ENCODE measurements at regions not wholly inside any gene's neighbourhood (a gene's known extent, or its start where the extent isn't known, plus 50 kb on each side); places are given as distances from the start of the nearest gene placed in this dataset.

GRCh38 chr5:106019261-106019660 is 1651.5 kb downstream of the EFNA5 start:
- Histone ChIP-seq H3K27me3 (replicated peaks in 1 of 4; ENCODE audit: control extremely low read depth in 1 of 4, control insufficient read depth in 3 of 4, insufficient read depth in 4 of 4, low read length in 3 of 4) (no peaks in the 10 kb centered on the region), H3K4me3 (ENCODE audit: control extremely low read depth in 1 of 5, extremely low read depth in 1 of 5, insufficient read depth in 1 of 5, low read depth in 2 of 5, low read length in 4 of 5) (no peak overlapping the region), H3K27ac (ENCODE audit: low read length in 2 of 2) (no peak overlapping the region), H3K79me2 (ENCODE audit: control insufficient read depth, insufficient read depth, low read length) (no peaks in the 10 kb centered on the region), H3K9ac (ENCODE audit: low read length) (no peak overlapping the region), H3K36me3 (replicated peaks in 1 of 2; ENCODE audit: control extremely low read depth in 1 of 2, control insufficient read depth in 1 of 2, extremely low read depth in 1 of 2, insufficient read depth in 2 of 2, low read length in 1 of 2) (no peaks in the 10 kb centered on the region), H3K4me1 (ENCODE audit: control insufficient read depth in 2 of 2, insufficient read depth in 2 of 2, low read length in 2 of 2) (no peaks in the 10 kb centered on the region), H3K9me3 (ENCODE audit: control extremely low read depth in 1 of 3, control insufficient read depth in 2 of 3, insufficient read depth in 1 of 3, low read length in 2 of 3) (no peaks in the 10 kb centered on the region), H2AFZ (ENCODE audit: insufficient read depth, low read depth, low read length, poor library complexity, severe bottlenecking) (no peak overlapping the region), H4K20me1 (ENCODE audit: control insufficient read depth, insufficient read depth, low read length, poor library complexity, severe bottlenecking) (no peaks in the 10 kb centered on the region), H3K4me2 (replicated peaks; ENCODE audit: low read depth, low read length, poor library complexity, severe bottlenecking) (no peak overlapping the region)
- Mint-ChIP-seq H3K27me3 (no peaks in the 10 kb centered on the region), H3K9me3 (ENCODE audit: insufficient read depth) (no peaks in the 10 kb centered on the region), H3K4me3 (no peak overlapping the region), H3K27ac (no peak overlapping the region), H3K4me1 (no peaks in the 10 kb centered on the region)
- TF ChIP-seq, protein P1, sequence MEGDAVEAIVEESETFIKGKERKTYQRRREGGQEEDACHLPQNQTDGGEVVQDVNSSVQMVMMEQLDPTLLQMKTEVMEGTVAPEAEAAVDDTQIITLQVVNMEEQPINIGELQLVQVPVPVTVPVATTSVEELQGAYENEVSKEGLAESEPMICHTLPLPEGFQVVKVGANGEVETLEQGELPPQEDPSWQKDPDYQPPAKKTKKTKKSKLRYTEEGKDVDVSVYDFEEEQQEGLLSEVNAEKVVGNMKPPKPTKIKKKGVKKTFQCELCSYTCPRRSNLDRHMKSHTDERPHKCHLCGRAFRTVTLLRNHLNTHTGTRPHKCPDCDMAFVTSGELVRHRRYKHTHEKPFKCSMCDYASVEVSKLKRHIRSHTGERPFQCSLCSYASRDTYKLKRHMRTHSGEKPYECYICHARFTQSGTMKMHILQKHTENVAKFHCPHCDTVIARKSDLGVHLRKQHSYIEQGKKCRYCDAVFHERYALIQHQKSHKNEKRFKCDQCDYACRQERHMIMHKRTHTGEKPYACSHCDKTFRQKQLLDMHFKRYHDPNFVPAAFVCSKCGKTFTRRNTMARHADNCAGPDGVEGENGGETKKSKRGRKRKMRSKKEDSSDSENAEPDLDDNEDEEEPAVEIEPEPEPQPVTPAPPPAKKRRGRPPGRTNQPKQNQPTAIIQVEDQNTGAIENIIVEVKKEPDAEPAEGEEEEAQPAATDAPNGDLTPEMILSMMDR (IDR thresholded peaks at IDR 0.05) = no peak
- TF ChIP-seq EZH2 (IDR thresholded peaks at IDR 0.05; ENCODE audit: borderline replicate concordance, insufficient read depth, low read depth, low read length, poor library complexity, severe bottlenecking) = no peak
- ChIA-PET CTCF (no interaction called here), POLR2A (no interaction called here)
- ATAC-seq (ENCODE audit: low read depth) (no peak), DNase-seq (no peak)
- intact Hi-C loops (cut with micrococcal nuclease) = no loop called here

DNA sequence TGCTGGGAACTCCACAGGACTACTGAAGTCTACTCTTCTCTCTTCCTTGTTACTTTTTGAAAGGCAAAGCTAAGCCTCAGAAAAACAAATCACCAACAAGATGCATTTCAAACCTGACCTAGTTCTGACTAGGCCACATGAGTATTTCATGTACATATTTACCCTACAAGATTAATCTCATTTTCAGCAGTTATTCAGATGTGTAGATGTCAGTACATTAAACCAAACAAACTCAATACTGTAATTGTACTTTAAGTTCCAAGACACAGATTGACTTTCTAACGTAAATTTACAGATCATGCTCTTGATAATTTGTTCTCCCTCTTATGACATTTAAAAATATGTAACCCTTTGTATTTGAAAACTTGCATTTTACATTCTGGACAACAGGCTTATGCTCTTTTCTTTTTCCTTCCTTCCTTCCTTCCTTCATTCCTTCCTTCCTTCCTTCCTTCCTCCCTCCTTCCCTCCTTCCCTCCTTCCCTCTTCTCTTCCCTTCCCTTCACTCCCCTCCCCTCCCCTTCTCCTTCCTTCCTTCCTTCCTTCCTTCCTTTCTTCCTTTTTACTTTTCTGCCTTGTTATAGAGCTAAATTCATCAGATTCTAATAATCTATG is 1653.4 kb downstream of the EFNA5 start:
- Histone ChIP-seq H2AFZ (ENCODE audit: insufficient read depth, low read depth, low read length, poor library complexity, severe bottlenecking) (no peak overlapping the region), H3K4me1 (ENCODE audit: control insufficient read depth in 2 of 2, insufficient read depth in 2 of 2, low read length in 2 of 2) (no peaks in the 10 kb centered on the region), H3K27ac (ENCODE audit: low read length in 2 of 2) (no peak overlapping the region), H4K20me1 (ENCODE audit: control insufficient read depth, insufficient read depth, low read length, poor library complexity, severe bottlenecking) (no peaks in the 10 kb centered on the region), H3K27me3 (replicated peaks in 1 of 4; ENCODE audit: control extremely low read depth in 1 of 4, control insufficient read depth in 3 of 4, insufficient read depth in 4 of 4, low read length in 3 of 4) (no peaks in the 10 kb centered on the region), H3K9me3 (ENCODE audit: control extremely low read depth in 1 of 3, control insufficient read depth in 2 of 3, insufficient read depth in 1 of 3, low read length in 2 of 3) (no peaks in the 10 kb centered on the region), H3K4me3 (ENCODE audit: control extremely low read depth in 1 of 5, extremely low read depth in 1 of 5, insufficient read depth in 1 of 5, low read depth in 2 of 5, low read length in 4 of 5) (no peak overlapping the region), H3K36me3 (replicated peaks in 1 of 2; ENCODE audit: control extremely low read depth in 1 of 2, control insufficient read depth in 1 of 2, extremely low read depth in 1 of 2, insufficient read depth in 2 of 2, low read length in 1 of 2) (no peaks in the 10 kb centered on the region), H3K4me2 (replicated peaks; ENCODE audit: low read depth, low read length, poor library complexity, severe bottlenecking) (no peak overlapping the region), H3K79me2 (ENCODE audit: control insufficient read depth, insufficient read depth, low read length) (no peaks in the 10 kb centered on the region), H3K9ac (ENCODE audit: low read length) (no peak overlapping the region)
- no peaks in the 10 kb centered on the region for H3K27me3 Mint-ChIP-seq
- no peak for DNase-seq
- no peaks in the 10 kb centered on the region for H3K4me1 Mint-ChIP-seq
- H3K27ac Mint-ChIP-seq = no peak overlapping the region
- intact Hi-C loops (cut with micrococcal nuclease) = no loop called here
- ChIA-PET CTCF (no interaction called here), POLR2A (no interaction called here)
- no peak for ATAC-seq (ENCODE audit: low read depth)
- H3K9me3 Mint-ChIP-seq (ENCODE audit: insufficient read depth) = no peaks in the 10 kb centered on the region
- H3K4me3 Mint-ChIP-seq = no peak overlapping the region
- TF ChIP-seq, protein P1 (IDR thresholded peaks at IDR 0.05) = no peak
- no peak for TF ChIP-seq EZH2 (IDR thresholded peaks at IDR 0.05; ENCODE audit: borderline replicate concordance, insufficient read depth, low read depth, low read length, poor library complexity, severe bottlenecking)
- WGBS (ENCODE audit: insufficient coverage) = no CpG with 5 or more reads among the region's 1 CpG
